ENCODE measurements at regions not wholly inside any gene's neighbourhood (a gene's known extent, or its start where the extent isn't known, plus 50 kb on each side); places are given as distances from the start of the nearest gene placed in this dataset.
"Not testable (repeated sequence)": the region's sequence is repeated elsewhere in the genome, so short reads cannot be mapped to it uniquely, and the experiment has no call there.

DNA sequence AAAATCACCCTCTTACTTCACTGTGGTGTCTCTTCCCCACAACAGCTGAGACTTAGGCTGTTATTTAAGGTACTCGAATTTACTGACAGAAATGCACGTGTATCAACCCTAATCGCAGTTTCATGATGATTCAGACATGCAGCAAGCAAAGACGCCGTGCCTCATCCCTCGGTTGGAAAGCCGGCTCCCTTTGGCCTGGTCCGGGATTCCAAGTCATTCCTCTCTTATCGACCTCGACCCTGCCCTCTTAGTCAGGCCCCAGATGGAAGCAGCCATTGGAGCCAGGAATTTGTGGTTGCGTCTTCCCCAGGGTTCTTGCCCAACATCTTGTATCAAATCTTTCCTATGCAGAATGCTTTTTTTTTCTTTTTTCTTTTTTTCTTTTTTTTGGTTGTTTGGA is 229.5 kb downstream of the GATA3 start:
- Histone ChIP-seq H3K4me3 (no peak overlapping the region), H3K36me3 (no peaks in the 10 kb centered on the region), H3K27ac (no peak overlapping the region), H3K4me1 (no peaks in the 10 kb centered on the region), H3K9me3 (no peaks in the 10 kb centered on the region), H3K27me3 (no peaks in the 10 kb centered on the region)
- TF ChIP-seq, protein P1, sequence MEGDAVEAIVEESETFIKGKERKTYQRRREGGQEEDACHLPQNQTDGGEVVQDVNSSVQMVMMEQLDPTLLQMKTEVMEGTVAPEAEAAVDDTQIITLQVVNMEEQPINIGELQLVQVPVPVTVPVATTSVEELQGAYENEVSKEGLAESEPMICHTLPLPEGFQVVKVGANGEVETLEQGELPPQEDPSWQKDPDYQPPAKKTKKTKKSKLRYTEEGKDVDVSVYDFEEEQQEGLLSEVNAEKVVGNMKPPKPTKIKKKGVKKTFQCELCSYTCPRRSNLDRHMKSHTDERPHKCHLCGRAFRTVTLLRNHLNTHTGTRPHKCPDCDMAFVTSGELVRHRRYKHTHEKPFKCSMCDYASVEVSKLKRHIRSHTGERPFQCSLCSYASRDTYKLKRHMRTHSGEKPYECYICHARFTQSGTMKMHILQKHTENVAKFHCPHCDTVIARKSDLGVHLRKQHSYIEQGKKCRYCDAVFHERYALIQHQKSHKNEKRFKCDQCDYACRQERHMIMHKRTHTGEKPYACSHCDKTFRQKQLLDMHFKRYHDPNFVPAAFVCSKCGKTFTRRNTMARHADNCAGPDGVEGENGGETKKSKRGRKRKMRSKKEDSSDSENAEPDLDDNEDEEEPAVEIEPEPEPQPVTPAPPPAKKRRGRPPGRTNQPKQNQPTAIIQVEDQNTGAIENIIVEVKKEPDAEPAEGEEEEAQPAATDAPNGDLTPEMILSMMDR (IDR thresholded peaks at IDR 0.05) = no peak
- no peak for TF ChIP-seq POLR2A (IDR thresholded peaks at IDR 0.05)
- DNase-seq = no peak

DNA sequence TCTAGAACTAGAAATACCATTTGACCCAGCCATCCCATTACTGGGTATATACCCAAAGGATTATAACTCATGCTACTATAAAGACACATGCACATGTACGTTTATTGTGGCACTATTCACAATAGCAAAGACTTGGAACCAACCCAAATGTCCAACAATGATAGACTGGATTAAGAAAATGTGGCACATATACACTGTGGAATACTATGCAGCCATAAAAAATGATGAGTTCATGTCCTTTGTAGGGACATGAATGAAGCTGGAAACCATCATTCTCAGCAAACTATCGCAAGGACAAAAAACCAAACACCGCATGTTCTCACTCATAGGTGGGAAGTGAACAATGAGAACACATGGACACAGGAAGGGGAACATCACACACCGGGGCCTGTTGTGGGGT is 231.5 kb downstream of the GATA3 start:
- not testable (repeated sequence) for H3K9me3 ChIP-seq, H3K27ac ChIP-seq, H3K27me3 ChIP-seq, H3K36me3 ChIP-seq, H3K4me1 ChIP-seq, DNase-seq, H3K4me3 ChIP-seq

DNA sequence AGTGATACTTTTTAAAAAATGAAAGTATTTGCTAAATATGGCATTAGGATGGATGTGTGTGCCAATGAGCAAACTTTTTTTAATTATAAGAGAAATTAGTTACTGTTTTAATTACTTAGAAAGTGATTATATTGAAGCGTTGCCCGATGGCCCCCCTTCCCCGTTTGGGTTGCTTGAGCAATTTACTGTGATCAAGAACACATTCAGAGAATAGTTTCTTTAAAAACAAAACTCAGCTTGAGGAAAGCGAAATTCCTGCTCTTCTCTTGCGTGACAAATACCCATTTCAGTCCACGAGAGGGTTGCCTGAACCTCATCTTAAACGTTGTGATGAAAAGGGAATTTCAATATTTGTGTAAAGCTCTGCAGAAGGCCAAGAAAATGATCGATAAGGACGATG is 234.1 kb downstream of the GATA3 start:
- no peak overlapping the region for H3K27ac ChIP-seq
- H3K36me3 ChIP-seq = no peaks in the 10 kb centered on the region
- no peak for DNase-seq
- H3K4me3 ChIP-seq = no peak overlapping the region
- H3K4me1 ChIP-seq = no peaks in the 10 kb centered on the region
- TF ChIP-seq, protein P1 (IDR thresholded peaks at IDR 0.05) = no peak
- TF ChIP-seq POLR2A (IDR thresholded peaks at IDR 0.05) = no peak
- no peaks in the 10 kb centered on the region for H3K27me3 ChIP-seq
- no peaks in the 10 kb centered on the region for H3K9me3 ChIP-seq

DNA sequence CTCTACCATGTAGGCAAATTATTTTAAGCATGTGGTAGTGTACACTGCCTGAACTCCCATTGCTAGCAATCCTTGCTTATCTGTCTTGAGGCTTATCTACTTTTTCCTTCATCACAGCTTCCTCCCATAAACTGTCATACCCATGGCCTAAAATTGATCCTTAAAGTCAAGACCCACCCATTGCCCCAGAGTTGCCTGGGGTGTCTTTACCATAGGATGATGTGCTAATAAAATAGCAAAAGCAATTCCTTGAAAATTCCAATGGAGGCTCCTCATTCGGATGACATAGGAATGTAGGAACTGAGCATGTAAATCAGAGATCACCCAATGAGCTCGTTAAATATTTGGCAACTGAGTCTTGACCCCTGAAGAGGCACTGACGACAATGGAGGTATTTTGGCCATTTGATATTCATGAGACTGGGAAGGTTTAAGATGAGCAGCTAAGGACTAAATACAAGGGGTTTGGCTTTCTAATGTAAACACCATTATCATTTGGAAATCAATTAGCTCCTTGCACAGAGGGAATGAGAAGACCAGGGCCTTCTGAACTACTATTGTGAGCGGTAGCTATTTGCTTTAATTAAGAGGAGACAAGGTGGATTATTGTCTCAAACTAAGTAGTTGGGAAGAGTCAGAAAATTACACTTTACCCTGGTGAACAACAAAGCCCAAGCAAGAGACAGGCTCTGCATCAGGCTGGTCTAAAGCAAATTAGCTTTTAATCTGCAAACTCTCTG is 234.9 kb downstream of the GATA3 start:
- Histone ChIP-seq H3K4me1 (no peaks in the 10 kb centered on the region), H3K27ac (no peak overlapping the region), H3K4me3 (no peak overlapping the region), H3K27me3 (no peaks in the 10 kb centered on the region), H3K36me3 (no peaks in the 10 kb centered on the region), H3K9me3 (no peaks in the 10 kb centered on the region)
- no peak for TF ChIP-seq POLR2A (IDR thresholded peaks at IDR 0.05)
- TF ChIP-seq, protein P1 (IDR thresholded peaks at IDR 0.05) = no peak
- DNase-seq = no peak

DNA sequence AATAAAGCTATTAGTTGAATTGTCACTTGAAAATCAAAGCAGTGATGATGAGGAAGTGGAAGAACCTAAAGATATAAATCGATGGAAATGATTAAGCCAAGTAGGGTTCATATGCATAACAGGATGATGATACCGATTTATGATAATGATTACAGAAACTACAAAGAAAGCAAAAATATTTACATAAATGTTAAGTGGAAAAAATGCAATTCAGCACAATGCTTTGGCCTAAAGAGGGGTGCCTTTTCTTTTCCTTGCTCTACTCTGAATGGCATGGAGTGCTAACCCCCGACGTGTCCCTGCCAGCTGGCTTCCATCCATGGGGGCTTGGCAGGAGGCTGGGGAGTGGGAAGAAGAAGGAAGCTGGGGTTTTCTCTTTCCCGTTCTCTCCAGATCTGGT is 240.3 kb downstream of the GATA3 start:
- Histone ChIP-seq H3K4me1 (no peaks in the 10 kb centered on the region), H3K27ac (no peak overlapping the region), H3K27me3 (no peaks in the 10 kb centered on the region), H3K9me3 (no peaks in the 10 kb centered on the region), H3K36me3 (no peaks in the 10 kb centered on the region), H3K4me3 (no peak overlapping the region)
- DNase-seq = no peak
- no peak for TF ChIP-seq POLR2A (IDR thresholded peaks at IDR 0.05)
- TF ChIP-seq, protein P1 (IDR thresholded peaks at IDR 0.05) = no peak

DNA sequence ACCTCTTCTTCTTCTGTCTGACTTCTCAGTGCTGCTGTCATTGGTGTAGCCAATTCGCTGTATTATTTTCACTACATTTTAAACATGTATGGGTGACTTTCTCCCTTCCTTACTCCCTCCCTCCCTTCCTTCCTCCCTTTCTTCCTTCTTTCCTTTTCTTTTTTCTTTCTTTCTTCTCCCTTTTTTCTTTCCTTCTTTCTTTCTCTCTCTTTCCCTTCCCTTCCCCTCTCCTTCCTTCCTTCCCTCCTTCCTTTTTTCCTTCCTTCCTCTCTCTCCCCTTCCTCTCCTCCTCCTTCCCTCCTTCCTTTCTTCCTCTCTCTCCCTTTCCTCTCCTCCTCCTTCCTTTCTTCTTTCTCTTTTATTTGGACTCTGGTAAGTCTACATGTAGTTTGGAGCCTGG is 240.8 kb downstream of the GATA3 start:
- no peaks in the 10 kb centered on the region for H3K36me3 ChIP-seq
- TF ChIP-seq, protein P1 (IDR thresholded peaks at IDR 0.05) = no peak
- no peak for TF ChIP-seq POLR2A (IDR thresholded peaks at IDR 0.05)
- H3K9me3 ChIP-seq = no peaks in the 10 kb centered on the region
- H3K4me1 ChIP-seq = no peaks in the 10 kb centered on the region
- no peaks in the 10 kb centered on the region for H3K27me3 ChIP-seq
- H3K27ac ChIP-seq = no peak overlapping the region
- H3K4me3 ChIP-seq = no peak overlapping the region
- DNase-seq = no peak
